HEK293T (cell line): ENCODE measurements at regions not wholly inside any gene's neighbourhood (a gene's known extent, or its start where the extent isn't known, plus 50 kb on each side); places are given as distances from the start of the nearest gene placed in this dataset.

Source experiments
- ELF4 ChIP-seq: fragments of 450-650 bp; IDR thresholded peaks from 2 replicates; pipeline ENCODE4 v1.6.1; 2017; ENCODE audit warnings: antibody characterized with exemption
- FOXK2 ChIP-seq: fragments of 450-650 bp; IDR thresholded peaks from 2 replicates; pipeline ENCODE4 v1.6.1; 2016; ENCODE audit warnings: mild to moderate bottlenecking
- HDGF ChIP-seq: fragments of 450-650 bp; IDR thresholded peaks from 2 replicates; pipeline ENCODE4 v1.6.1; 2017; ENCODE audit warnings: antibody characterized with exemption, borderline replicate concordance
- LEF1 ChIP-seq: fragments of 450-650 bp; IDR thresholded peaks from 2 replicates; pipeline ENCODE4 v1.6.1; 2017; ENCODE audit warnings: mild to moderate bottlenecking, borderline replicate concordance
- ZNF384 ChIP-seq: fragments of 450-650 bp; IDR thresholded peaks from 2 replicates; pipeline ENCODE4 v1.6.1; 2016
- TF ChIP-seq, protein P1 (sequence below): fragments of 450-650 bp; IDR thresholded peaks from 2 replicates; pipeline ENCODE4 v1.6.1; 2016

DNA sequence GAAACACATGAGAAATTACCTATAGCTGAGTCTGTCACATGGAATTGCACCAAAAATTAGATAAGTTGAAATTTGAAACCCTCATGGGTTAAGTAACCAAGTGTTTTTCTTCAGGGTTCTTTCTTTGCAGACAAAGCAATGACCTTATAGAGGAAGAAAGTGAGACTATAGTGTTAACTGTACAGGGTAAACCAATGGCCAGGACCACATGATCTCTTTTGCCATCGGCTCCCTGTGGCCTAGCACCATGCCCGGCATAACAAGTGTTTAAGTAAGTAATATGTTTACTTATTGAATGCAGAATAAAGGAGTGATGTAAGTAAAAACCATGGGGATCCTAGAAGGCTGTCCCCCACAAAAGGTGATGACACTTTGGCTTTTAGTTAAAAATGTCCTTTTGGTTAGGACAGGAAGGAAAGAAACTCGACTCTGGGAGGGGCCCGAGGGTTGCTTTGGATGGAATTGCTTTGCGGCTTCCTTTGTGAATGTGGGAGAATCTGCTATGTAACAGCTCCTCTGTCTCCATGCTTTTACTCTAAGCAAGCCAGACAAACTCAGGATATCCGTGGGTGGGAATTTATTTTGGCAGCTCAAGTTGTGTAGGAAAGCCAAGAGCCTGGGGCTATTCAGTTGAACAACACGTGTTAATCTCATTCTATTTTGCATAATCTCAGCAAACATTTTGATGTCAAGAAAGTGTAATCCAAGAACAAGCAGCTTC lies 454.7 kb downstream of the INSC start:
- no peak for TF ChIP-seq HDGF
- no peak for TF ChIP-seq LEF1
- no peak for TF ChIP-seq FOXK2
- TF ChIP-seq, protein P1, sequence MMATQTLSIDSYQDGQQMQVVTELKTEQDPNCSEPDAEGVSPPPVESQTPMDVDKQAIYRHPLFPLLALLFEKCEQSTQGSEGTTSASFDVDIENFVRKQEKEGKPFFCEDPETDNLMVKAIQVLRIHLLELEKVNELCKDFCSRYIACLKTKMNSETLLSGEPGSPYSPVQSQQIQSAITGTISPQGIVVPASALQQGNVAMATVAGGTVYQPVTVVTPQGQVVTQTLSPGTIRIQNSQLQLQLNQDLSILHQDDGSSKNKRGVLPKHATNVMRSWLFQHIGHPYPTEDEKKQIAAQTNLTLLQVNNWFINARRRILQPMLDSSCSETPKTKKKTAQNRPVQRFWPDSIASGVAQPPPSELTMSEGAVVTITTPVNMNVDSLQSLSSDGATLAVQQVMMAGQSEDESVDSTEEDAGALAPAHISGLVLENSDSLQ: no peak
- TF ChIP-seq ZNF384: no peak
- TF ChIP-seq ELF4: no peak
